GM12875 (cell line): ENCODE measurements at regions not wholly inside any gene's neighbourhood (a gene's known extent, or its start where the extent isn't known, plus 50 kb on each side); places are given as distances from the start of the nearest gene placed in this dataset.
"Not testable (repeated sequence)": the region's sequence is repeated elsewhere in the genome, so short reads cannot be mapped to it uniquely, and the experiment has no call there.

Experiments
- H3K4me3 ChIP-seq: one replicate; pipeline ENCODE4 v1.5.1; 2011; ENCODE audit warnings: low read depth, low read length, control low read depth
- TF ChIP-seq, protein P1 (sequence below): IDR thresholded peaks from 2 replicates; pipeline ENCODE4 v1.5.1; 2011; ENCODE audit warnings: low read depth, mild to moderate bottlenecking, control low read depth, inconsistent platforms, low read length, moderate library complexity, borderline replicate concordance; ENCODE audit not compliant: insufficient read depth

DNA sequence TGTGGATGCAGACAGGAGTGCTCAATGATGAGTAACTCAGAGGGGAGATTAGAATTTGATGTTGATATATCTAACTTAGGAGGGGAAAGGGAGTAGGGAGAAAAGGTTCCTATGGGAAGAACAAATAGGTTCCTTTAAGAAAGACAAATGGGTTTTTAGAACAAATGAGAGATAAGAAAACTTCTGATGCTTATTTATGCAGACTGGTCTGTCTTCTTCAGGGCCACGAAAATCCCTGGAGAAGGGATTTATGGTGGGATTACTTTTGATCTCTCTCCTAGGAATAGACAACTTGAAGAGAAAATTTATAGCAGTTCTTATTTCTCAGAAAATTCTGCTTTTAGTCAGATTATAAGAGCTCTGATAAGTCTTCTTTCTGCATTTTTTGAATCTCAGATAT lies 99.0 kb upstream of the DDHD1 start:
- H3K4me3 ChIP-seq = no peak overlapping the region

DNA sequence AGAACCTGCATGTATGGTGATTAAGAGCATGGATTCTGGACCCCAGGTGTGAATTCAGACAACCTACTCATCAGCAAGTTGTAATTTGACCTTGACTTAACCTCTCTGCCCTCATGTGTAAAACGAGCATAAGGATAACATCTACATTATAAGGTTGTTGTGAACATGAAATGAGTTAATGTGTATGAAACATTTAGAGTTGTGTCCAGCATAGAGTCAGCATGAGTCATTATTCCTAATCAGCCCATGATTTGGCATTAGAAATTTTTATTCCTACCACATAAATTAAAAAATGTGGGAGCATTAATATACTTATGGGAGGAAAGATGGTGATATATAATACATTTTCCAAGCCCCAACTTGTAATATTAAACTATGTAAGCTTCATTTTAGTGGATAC lies 95.9 kb upstream of the DDHD1 start:
- TF ChIP-seq, protein P1, sequence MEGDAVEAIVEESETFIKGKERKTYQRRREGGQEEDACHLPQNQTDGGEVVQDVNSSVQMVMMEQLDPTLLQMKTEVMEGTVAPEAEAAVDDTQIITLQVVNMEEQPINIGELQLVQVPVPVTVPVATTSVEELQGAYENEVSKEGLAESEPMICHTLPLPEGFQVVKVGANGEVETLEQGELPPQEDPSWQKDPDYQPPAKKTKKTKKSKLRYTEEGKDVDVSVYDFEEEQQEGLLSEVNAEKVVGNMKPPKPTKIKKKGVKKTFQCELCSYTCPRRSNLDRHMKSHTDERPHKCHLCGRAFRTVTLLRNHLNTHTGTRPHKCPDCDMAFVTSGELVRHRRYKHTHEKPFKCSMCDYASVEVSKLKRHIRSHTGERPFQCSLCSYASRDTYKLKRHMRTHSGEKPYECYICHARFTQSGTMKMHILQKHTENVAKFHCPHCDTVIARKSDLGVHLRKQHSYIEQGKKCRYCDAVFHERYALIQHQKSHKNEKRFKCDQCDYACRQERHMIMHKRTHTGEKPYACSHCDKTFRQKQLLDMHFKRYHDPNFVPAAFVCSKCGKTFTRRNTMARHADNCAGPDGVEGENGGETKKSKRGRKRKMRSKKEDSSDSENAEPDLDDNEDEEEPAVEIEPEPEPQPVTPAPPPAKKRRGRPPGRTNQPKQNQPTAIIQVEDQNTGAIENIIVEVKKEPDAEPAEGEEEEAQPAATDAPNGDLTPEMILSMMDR = no peak
- no peak overlapping the region for H3K4me3 ChIP-seq

More for the DNA sequence above, 99.0 kb upstream of the DDHD1 start:
- TF ChIP-seq, protein P1 = no peak

DNA sequence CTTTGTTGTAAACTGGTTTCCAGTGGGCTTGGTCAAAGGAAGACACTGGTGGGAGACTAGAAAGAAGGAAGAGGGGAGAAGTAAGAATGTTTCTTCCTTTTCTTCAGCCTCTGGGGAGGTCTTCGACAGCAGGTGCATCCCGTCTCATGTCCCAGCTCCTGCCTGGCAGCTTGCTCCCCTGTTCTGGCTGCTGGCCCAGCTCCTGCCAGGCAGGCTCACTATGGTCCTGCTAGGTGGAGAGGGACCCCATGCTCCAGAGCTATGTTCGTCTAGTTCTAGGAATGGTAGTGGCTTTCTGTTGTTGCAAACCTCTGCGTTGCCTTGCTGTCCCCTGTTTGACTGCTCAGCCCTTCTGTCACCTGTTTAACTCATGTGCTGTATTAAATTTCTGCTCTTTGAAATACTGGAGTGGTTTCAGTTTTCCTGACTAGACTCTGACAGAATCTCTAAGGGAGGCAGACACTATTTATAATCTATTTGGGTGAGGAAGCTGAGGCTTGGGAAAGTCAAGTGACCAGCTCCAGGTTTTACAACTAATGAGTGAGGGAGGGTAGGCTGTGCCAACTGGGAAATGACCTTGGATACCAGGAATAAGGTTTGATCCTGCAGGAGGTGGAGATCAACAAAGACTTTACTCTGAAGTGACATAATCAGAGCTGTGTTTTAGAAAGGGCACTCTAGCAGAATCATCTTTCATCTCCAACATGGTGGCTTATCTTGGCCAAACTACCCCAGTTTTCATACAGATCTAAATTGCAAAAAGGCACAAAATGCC lies 94.7 kb upstream of the DDHD1 start:
- H3K4me3 ChIP-seq = no peak overlapping the region
- TF ChIP-seq, protein P1 = no peak

DNA sequence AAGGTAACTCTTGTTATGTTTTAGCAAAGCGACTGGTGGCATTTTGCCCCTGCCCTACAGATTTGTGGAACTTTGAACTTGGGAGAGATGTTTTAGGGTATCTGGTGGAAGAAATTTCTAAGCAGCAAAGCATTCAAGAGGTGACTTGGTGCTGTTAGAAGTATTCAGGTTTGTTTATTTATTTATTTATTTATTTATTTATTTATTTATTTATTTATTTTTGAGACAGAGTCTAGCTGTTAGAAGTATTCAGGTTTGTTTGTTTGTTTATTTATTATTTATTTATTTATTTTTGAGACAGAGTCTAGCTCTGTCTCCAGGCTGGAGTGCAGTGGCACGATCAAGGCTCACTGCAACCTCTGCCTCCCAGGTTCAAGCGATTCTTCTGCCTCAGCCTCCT lies 89.8 kb upstream of the DDHD1 start:
- not testable (repeated sequence) for H3K4me3 ChIP-seq

DNA sequence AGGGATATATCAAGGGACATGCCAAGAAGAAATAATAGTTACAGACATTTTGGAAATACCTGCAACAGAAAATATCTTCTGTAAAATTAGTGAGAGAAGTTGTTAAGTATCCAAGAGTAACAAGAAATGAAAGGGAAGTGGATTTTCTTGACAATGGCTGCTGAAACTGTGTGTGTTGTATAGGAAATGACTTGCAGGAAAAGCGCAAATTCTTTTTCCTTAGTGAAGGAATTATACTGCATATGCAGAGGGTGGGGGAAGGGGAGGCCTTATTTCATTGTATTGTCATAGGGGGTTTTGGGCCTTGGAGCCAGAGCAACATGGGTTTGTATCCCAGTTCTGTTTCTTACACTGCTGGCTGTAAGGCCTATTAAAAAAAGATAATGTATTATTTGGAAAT lies 84.4 kb upstream of the DDHD1 start:
- H3K4me3 ChIP-seq = no peak overlapping the region
- TF ChIP-seq, protein P1 = no peak

DNA sequence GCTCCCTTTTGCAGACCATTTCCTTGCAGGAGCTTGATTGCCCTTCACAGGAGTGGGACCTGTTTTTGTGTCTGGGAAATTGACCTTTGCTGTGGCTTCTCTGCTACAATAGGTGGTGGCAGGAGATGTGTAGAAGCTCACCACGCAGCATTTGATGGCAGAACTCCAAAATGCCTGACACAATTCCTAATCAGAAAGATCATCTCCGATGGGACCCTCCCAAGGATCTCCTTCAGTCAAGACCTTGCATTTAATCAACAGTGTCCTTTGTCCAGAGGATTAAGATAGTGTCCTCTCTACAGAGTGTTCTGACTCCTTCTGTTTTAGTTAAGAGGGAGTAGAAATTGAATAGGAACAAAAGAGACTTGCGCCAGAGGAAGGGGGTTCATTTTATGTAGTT lies 83.6 kb upstream of the DDHD1 start:
- TF ChIP-seq, protein P1 = no peak
- no peak overlapping the region for H3K4me3 ChIP-seq

DNA sequence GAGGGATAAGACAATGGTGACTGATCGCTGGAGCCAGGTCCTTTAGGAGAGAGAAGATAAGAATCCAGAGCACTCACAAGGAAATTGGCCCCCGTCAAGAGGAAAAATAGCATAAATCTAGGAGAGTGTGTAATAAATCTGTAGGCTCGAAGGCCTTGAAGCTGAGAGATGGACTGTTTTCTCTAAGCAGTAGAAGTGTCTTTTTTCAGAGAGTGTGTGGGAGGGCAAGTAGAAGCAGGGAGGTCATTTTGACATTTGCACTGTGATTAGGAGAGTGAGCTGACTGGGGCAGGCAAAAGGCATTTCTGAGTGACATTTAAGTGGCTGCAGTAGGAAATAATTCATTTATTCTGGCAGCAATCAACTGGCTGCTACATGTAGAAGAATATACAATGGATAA lies 78.0 kb upstream of the DDHD1 start:
- TF ChIP-seq, protein P1 = no peak
- no peak overlapping the region for H3K4me3 ChIP-seq
